Hepatocyte (in vitro differentiated cells): ENCODE measurements at regions not wholly inside any gene's neighbourhood (a gene's known extent, or its start where the extent isn't known, plus 50 kb on each side); places are given as distances from the start of the nearest gene placed in this dataset.
A peak's percentile ranks its signal among the peaks of the same experiment; 100 is the strongest.

Source experiments
- DNase-seq: peaks from one replicate; pipeline ENCODE4 v3.0.0-alpha.2; 2016; ENCODE audit warnings: low spot score
- H2AFZ ChIP-seq: fragments of 200-600 bp; sonication (generic); 2 replicates; pipeline ENCODE4 v1.6.0; 2016; ENCODE audit warnings: antibody characterized with exemption, mild to moderate bottlenecking
- H3K27ac ChIP-seq: fragments of 200-600 bp; sonication (generic); 2 replicates; pipeline ENCODE4 v1.5.1; 2016; ENCODE audit warnings: mild to moderate bottlenecking
- H3K27me3 ChIP-seq: fragments of 200-600 bp; sonication (generic); 2 replicates; pipeline ENCODE4 v1.6.1; 2016
- H3K36me3 ChIP-seq: fragments of 200-600 bp; sonication (generic); replicated peaks from 2 replicates; pipeline ENCODE4 v1.5.1; 2016; ENCODE audit warnings: low read depth; ENCODE audit not compliant: insufficient read depth
- H3K4me1 ChIP-seq: fragments of 200-600 bp; sonication (generic); 2 replicates; pipeline ENCODE4 v1.5.1; 2016; ENCODE audit warnings: mild to moderate bottlenecking, moderate library complexity; ENCODE audit not compliant: insufficient read depth
- H3K4me2 ChIP-seq: fragments of 200-600 bp; sonication (generic); 2 replicates; pipeline ENCODE4 v1.6.0; 2016
- H3K4me3 ChIP-seq: fragments of 200-600 bp; sonication (generic); 2 replicates; pipeline ENCODE4 v1.5.1; 2016; ENCODE audit warnings: mild to moderate bottlenecking
- H3K79me2 ChIP-seq: fragments of 200-600 bp; sonication (generic); 2 replicates; pipeline ENCODE4 v1.6.0; 2017; ENCODE audit warnings: mild to moderate bottlenecking
- H3K9me2 ChIP-seq: fragments of 200-600 bp; sonication (generic); replicated peaks from 2 replicates; pipeline ENCODE4 v1.6.0; 2017; ENCODE audit warnings: mild to moderate bottlenecking; ENCODE audit not compliant: insufficient read depth
- H3K9me3 ChIP-seq: fragments of 200-600 bp; sonication (generic); 2 replicates; pipeline ENCODE4 v1.5.1; 2016; ENCODE audit warnings: low read depth, mild to moderate bottlenecking
- H4K20me1 ChIP-seq: fragments of 200-600 bp; sonication (generic); 2 replicates; pipeline ENCODE4 v1.6.0; 2016; ENCODE audit warnings: mild to moderate bottlenecking; ENCODE audit not compliant: insufficient read depth, poor library complexity, severe bottlenecking
- EZH2 ChIP-seq: fragments of 200-600 bp; sonication (generic); IDR thresholded peaks from 2 replicates; pipeline ENCODE4 v1.6.1; 2016; ENCODE audit warnings: antibody characterized with exemption, mild to moderate bottlenecking, borderline replicate concordance
- EZH2phosphoT487 ChIP-seq: fragments of 200-600 bp; sonication (generic); IDR thresholded peaks from one replicate; pipeline ENCODE4 v1.6.1; 2018; ENCODE audit warnings: antibody characterized with exemption, mild to moderate bottlenecking, low read depth, moderate library complexity; ENCODE audit not compliant: unreplicated experiment, severe bottlenecking
- WGBS: methylation state at CpG from one replicate; pipeline ENCODE4 v1.1.6; 2016; ENCODE audit warnings: low lambda C conversion rate; ENCODE audit errors: missing lambda C conversion rate; 5-methylcytosine and 5-hydroxymethylcytosine counted together
- TF ChIP-seq, protein P1 (sequence below): fragments of 200-600 bp; sonication (generic); IDR thresholded peaks from 2 replicates; pipeline ENCODE4 v1.5.1; 2016; ENCODE audit warnings: antibody characterized with exemption, mild to moderate bottlenecking; ENCODE audit not compliant: poor library complexity

DNA sequence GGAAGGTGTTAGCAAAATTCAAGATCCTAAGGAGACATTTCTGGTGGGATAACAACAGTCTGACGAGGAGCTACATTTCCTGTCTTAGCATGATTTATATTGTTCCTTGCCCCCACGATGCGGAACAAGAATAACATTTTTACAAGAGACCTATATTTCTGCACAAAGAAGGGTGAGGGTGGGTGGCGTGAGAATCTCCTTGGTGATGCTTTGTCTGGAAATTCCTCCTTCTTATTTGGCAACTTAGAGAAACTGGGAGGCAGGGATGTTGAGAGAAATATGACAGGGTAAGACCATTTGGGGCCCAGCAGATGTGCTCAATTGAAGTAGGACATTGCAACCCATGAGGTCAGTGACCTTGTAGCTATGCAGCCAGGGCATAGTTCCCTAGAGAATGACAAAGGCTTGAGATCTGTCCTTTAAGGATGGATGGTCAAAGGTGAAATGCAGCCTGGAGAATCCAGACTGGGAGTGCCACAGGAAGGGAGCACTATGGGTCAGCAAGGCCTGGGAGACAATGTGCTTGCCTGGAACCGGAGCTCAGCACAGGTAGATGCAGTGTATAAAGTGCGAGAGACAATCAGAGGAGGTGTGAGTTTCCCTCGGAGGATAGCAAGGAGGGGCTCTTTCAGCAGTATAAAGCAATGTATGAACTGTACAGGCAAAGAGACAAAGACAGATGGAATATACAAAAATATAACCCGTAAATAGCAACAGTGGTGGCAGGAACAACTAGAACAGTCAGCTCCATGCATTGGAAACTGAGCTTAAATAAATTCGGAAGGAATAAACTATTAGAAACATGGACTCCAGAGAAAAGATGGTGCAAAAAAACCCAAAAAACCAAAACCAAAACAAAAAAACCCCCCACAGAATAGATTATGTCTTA lies 317.6 kb upstream of the TBL1XR1 start:
- H2AFZ ChIP-seq, result no peak overlapping the region
- H3K4me1 ChIP-seq, result peaks cover 17% of the 10 kb centered on the region
- no peak overlapping the region for H3K4me2 ChIP-seq
- no peaks in the 10 kb centered on the region for H4K20me1 ChIP-seq
- TF ChIP-seq, protein P1, sequence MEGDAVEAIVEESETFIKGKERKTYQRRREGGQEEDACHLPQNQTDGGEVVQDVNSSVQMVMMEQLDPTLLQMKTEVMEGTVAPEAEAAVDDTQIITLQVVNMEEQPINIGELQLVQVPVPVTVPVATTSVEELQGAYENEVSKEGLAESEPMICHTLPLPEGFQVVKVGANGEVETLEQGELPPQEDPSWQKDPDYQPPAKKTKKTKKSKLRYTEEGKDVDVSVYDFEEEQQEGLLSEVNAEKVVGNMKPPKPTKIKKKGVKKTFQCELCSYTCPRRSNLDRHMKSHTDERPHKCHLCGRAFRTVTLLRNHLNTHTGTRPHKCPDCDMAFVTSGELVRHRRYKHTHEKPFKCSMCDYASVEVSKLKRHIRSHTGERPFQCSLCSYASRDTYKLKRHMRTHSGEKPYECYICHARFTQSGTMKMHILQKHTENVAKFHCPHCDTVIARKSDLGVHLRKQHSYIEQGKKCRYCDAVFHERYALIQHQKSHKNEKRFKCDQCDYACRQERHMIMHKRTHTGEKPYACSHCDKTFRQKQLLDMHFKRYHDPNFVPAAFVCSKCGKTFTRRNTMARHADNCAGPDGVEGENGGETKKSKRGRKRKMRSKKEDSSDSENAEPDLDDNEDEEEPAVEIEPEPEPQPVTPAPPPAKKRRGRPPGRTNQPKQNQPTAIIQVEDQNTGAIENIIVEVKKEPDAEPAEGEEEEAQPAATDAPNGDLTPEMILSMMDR, result no peak
- TF ChIP-seq EZH2phosphoT487 (no peak), EZH2 (no peak)
- no peaks in the 10 kb centered on the region for H3K36me3 ChIP-seq
- DNase-seq, result no peak
- no peaks in the 10 kb centered on the region for H3K79me2 ChIP-seq
- no peaks in the 10 kb centered on the region for H3K27me3 ChIP-seq
- H3K27ac ChIP-seq, result no peak overlapping the region
- no peaks in the 10 kb centered on the region for H3K9me2 ChIP-seq
- no peaks in the 10 kb centered on the region for H3K9me3 ChIP-seq
- WGBS, result 90% methylated on average over 9 of the region's 9 CpGs
- H3K4me3 ChIP-seq, result no peak overlapping the region

DNA sequence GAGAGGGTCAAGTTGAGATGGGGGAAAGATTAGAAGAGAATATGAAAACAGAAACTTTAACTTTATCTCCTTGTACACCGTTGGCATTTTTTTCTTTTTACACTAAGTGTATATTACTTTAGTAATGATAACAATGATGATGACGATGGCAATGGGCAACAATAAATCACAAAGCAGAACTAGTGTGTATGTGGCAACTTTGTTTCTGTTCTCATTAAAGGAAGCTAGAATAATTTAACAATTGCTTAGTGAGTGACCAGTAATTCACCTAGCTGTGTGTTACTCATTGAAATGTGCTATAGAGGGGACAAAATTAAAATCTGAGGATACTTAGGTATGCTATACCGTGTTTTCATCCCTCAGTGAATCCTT lies 318.5 kb upstream of the TBL1XR1 start:
- Histone ChIP-seq H3K36me3 (no peaks in the 10 kb centered on the region), H3K27ac (peak overlapping the region; percentile 45), H3K79me2 (no peaks in the 10 kb centered on the region), H3K9me2 (no peaks in the 10 kb centered on the region), H3K9me3 (no peaks in the 10 kb centered on the region), H3K4me3 (no peak overlapping the region), H3K4me2 (no peak overlapping the region), H3K4me1 (peaks cover 16% of the 10 kb centered on the region), H3K27me3 (no peaks in the 10 kb centered on the region), H4K20me1 (no peaks in the 10 kb centered on the region), H2AFZ (peak overlapping the region; percentile 8)
- DNase-seq, result no peak
- WGBS, result 75% methylated on average over 3 of the region's 3 CpGs
- TF ChIP-seq EZH2phosphoT487, result no peak
- no peak for TF ChIP-seq EZH2
- TF ChIP-seq, protein P1, result no peak

DNA sequence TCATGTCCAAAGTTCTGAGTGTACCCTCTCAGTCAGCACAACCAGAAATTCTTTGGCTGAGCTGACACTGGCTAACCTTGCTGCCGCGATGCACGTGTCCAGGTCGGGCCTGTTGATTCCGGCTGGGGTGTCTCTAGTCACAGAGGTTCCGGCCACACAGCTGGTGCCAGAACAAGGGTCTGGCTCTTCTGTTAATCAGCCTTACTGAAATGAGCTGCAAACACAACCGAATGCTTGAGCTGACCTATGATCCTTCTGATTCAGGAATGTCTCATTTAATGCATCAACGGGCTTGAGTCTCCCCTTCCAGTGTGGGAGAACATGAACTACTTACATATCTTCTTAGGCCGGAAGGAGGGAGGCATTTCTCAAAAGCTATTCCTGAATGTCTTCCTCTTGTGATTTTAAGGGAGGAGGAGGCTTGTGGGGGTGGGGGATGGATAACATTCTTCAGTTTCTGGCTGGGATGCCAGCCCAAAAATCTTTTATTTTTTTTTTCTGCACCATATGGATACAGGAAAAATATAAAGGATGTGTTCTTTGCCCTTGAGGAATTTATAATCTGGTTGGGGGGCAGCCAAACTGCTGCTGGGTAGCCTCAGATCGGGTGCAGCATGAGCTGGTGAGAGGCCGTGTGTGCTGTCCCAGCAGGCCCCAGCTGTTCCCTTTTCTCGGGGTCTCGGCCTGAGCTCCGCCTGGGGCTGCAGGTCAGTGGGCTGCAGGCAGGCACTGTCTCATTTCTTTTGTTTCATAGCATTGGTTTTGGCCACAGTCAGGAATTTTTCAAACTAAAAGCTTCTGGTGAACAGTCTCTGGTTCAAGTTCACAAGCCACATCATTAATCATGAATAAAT lies 319.1 kb upstream of the TBL1XR1 start:
- TF ChIP-seq, protein P1, result no peak
- TF ChIP-seq EZH2phosphoT487 (no peak), EZH2 (no peak)
- Histone ChIP-seq H3K4me2 (no peak overlapping the region), H3K4me3 (no peak overlapping the region), H3K9me2 (no peaks in the 10 kb centered on the region), H2AFZ (peak overlapping the region; percentile 8), H3K79me2 (no peaks in the 10 kb centered on the region), H3K4me1 (peaks cover 16% of the 10 kb centered on the region), H4K20me1 (no peaks in the 10 kb centered on the region), H3K27me3 (no peaks in the 10 kb centered on the region), H3K27ac (peak overlapping the region; percentile 45), H3K36me3 (no peaks in the 10 kb centered on the region), H3K9me3 (no peaks in the 10 kb centered on the region)
- DNase-seq, result no peak
- WGBS, result 51% methylated on average over 14 of the region's 14 CpGs
